Mucosa of descending colon (tissue), 3 donors: ENCODE measurements at regions not wholly inside any gene's neighbourhood (a gene's known extent, or its start where the extent isn't known, plus 50 kb on each side); places are given as distances from the start of the nearest gene placed in this dataset.
"Not testable (repeated sequence)": the region's sequence is repeated elsewhere in the genome, so short reads cannot be mapped to it uniquely, and the experiment has no call there.

Source experiments
- ATAC-seq: fragments of 200-7000 bp; cut with Tn5 transposase; one replicate; pipeline ENCODE4 v1.9.1; 2020; ENCODE audit warnings: mild to moderate bottlenecking, moderate library complexity
- DNase-seq, 3 donors: peaks; one replicate each; pipeline ENCODE4 v3.0.0-alpha.2; 2020
- H3K36me3 ChIP-seq: fragments of 200-600 bp; one replicate; pipeline ENCODE4 v1.8.0; 2021; ENCODE audit warnings: low read depth, mild to moderate bottlenecking
- H3K4me1 ChIP-seq: fragments of 200-600 bp; one replicate; pipeline ENCODE4 v1.8.0; 2021; ENCODE audit warnings: low read depth, mild to moderate bottlenecking
- H3K4me3 ChIP-seq: fragments of 200-600 bp; one replicate; pipeline ENCODE4 v1.8.0; 2021; ENCODE audit warnings: mild to moderate bottlenecking
- H3K9me3 ChIP-seq: fragments of 200-600 bp; one replicate; pipeline ENCODE4 v1.8.0; 2021; ENCODE audit warnings: mild to moderate bottlenecking
- CTCF ChIP-seq: fragments of 200-600 bp; IDR thresholded peaks from one replicate; pipeline ENCODE4 v1.8.0; 2022; ENCODE audit warnings: antibody characterized with exemption, mild to moderate bottlenecking
- intact Hi-C, 2 donors: fragments of 100-400 bp; cut with DNase I in 1 of 2; cut with micrococcal nuclease in 1 of 2; formaldehyde crosslinking; loops; one replicate each; pipeline versions ENCODE4 v1.11.0 to v1.11.1; 2022; cut with DNase I, micrococcal nuclease
- donor health status: DM: no; HTN: no; CAD: no; lungs with moderate emphysema.
- donor health status: DM: no; HTN: no; CAD: no.
- donor health status: DM: no; HTN: yes; CAD: no.

- ATAC-seq (no peak), DNase-seq (no peak)
- Histone ChIP-seq H3K36me3 (no peaks in the 10 kb centered on the region), H3K4me1 (no peaks in the 10 kb centered on the region), H3K4me3 (no peak overlapping the region), H3K9me3 (no peaks in the 10 kb centered on the region)
- TF ChIP-seq CTCF: no peak
- intact Hi-C loops: no loop called here
These were observed 234.9 kb upstream of the ACTBL2 start for GRCh38 chr5:57717555-57717954.

DNA sequence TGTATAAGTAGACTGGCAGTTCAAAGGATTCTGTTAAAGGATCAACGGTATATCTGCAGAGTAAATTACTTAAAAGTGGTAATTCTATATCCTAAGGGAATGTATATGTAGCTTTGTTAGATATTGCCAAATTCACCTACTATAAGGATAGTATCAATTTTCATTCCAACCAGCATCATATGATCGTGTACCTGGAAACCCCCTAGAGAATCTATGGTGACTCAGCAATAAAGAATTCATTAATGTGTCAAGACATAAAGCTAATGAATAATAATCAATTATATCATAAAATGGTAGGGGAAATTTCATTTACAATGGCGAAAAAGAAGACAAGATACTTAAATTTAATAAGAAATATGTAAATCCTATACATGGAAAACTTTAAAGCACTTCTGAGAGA is 234.1 kb upstream of the ACTBL2 start:
- ATAC-seq (no peak), DNase-seq (no peak)
- Histone ChIP-seq H3K4me1 (no peaks in the 10 kb centered on the region), H3K9me3 (no peaks in the 10 kb centered on the region), H3K4me3 (no peak overlapping the region), H3K36me3 (no peaks in the 10 kb centered on the region)
- no peak for TF ChIP-seq CTCF
- intact Hi-C loops: no loop called here

DNA sequence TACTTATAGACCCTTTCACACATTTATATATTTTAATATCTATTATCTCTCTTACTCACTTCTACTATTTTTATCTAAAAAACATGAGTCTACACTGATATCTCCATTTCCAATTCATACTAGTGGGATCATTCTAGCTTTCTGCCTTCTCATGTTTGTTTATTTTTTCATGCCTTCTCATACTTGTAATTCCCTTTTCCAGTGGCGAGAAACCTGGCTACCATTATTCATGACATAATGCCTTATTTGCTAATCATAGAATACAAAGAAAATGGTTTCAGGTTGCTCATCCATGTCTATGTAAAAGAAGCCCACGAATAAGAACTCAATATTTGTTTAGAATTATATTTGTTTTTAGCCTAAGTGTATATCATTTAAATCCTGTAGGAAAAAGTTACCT is 232.7 kb upstream of the ACTBL2 start:
- intact Hi-C loops: no loop called here
- TF ChIP-seq CTCF: no peak
- no peak for ATAC-seq

DNA sequence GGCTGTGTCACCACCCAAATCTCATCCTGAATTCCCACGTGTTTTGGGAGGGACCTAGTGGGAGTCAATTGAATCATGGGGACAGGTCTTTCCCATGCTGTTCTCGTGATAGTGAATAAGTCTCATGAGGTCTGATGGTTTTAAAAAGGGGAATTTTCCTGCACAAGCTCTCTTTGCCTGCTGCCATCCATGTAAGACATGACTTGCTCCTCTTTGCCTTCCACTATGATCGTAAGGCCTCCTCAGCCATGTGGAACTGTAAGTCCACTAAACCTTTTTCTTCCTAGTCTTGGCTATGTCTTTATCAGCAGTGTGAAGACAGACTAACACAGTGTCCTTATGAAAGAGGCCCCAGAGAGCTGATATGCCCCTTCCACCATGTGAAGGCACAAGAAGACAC is 230.9 kb upstream of the ACTBL2 start:
- intact Hi-C loops, H3K36me3 ChIP-seq, H3K4me1 ChIP-seq, ATAC-seq, H3K4me3 ChIP-seq, DNase-seq, H3K9me3 ChIP-seq: not testable (repeated sequence)

More for the DNA sequence above, 232.7 kb upstream of the ACTBL2 start:
- Histone ChIP-seq H3K36me3 (no peaks in the 10 kb centered on the region), H3K4me3 (no peak overlapping the region), H3K9me3 (no peaks in the 10 kb centered on the region), H3K4me1 (no peaks in the 10 kb centered on the region)
- no peak for DNase-seq

DNA sequence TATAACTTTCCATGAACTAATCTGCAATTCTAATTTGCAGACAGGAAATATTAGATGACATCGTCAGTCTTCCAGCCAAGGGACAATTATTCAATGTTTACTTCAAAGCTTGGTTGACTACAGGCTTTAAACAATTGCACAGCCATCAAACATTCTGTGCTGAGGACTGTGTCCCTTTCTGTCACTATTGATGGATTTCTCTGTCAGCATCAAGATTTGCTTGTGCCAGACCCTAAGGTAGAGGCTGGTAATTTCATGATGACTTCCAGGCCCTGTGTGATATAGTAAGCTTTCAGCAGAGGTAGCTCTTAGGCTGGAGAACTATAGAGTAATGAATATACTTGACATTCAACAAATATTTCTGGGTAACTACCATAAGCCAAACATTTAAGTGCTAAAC is 229.3 kb upstream of the ACTBL2 start:
- ATAC-seq (no peak), DNase-seq (no peak)
- no peak for TF ChIP-seq CTCF
- Histone ChIP-seq H3K9me3 (no peaks in the 10 kb centered on the region), H3K36me3 (no peaks in the 10 kb centered on the region), H3K4me3 (no peak overlapping the region), H3K4me1 (no peaks in the 10 kb centered on the region)
- intact Hi-C loops: no loop called here

DNA sequence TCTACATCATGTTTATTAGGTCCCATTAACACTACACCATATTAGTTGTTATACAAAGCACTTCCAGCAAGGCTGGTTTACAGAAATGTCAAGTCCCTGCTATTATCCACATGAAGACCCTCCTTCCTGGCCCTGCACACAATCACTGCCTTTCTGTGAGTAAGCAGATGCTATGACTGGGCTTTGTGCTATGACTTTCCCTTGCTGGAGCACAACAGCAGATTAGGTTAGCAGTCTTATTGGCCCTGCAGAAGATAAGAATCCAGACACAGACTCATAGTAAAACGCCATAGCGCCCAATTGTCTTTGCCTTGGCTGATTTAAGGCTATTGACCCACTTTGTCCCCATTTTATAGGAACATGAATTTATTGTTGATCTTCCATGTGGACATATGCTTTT is 228.9 kb upstream of the ACTBL2 start:
- H3K4me3 ChIP-seq: no peak overlapping the region
- intact Hi-C loops: no loop called here
- ATAC-seq: no peak
- H3K36me3 ChIP-seq: no peaks in the 10 kb centered on the region
- no peak for TF ChIP-seq CTCF
- no peak for DNase-seq
- H3K9me3 ChIP-seq: no peaks in the 10 kb centered on the region
- H3K4me1 ChIP-seq: no peaks in the 10 kb centered on the region
